ENCODE measurements at regions not wholly inside any gene's neighbourhood (a gene's known extent, or its start where the extent isn't known, plus 50 kb on each side); places are given as distances from the start of the nearest gene placed in this dataset.
"Not testable (repeated sequence)": the region's sequence is repeated elsewhere in the genome, so short reads cannot be mapped to it uniquely, and the experiment has no call there.

- DNase-seq, result peak; percentile 0
- H2BK120ac ChIP-seq (ENCODE audit: low read depth, low read length), result no peak overlapping the region
- no peaks in the 10 kb centered on the region for H3K27me3 ChIP-seq (ENCODE audit: control insufficient read depth, insufficient read depth, low read length)
- TF ChIP-seq MAZ (IDR thresholded peaks at IDR 0.05; ENCODE audit: borderline replicate concordance, low read depth, low read length), result no peak
- peak; percentile 35 for TF ChIP-seq MAFK (IDR thresholded peaks at IDR 0.05; ENCODE audit: low read depth, low read length)
- no peak for TF ChIP-seq CHD1 (IDR thresholded peaks at IDR 0.05; ENCODE audit: low read depth, low read length)
- no peak for TF ChIP-seq CTCF (conservative IDR thresholded peaks at IDR 0.05; ENCODE audit: low read depth, low read length)
- TF ChIP-seq RCOR1 (IDR thresholded peaks at IDR 0.05; ENCODE audit: insufficient replicate concordance, low read length), result no peak
- no peak overlapping the region for H3K18ac ChIP-seq (ENCODE audit: low read depth, low read length)
- H3K9ac ChIP-seq (ENCODE audit: low read depth, low read length), result no peak overlapping the region
- no peaks in the 10 kb centered on the region for H3K4me1 ChIP-seq (ENCODE audit: control insufficient read depth, insufficient read depth, low read length)
- CTCF ChIA-PET, result no interaction called here
- H3K36me3 ChIP-seq (ENCODE audit: control insufficient read depth, insufficient read depth, low read length), result no peaks in the 10 kb centered on the region
- H2AK9ac ChIP-seq (replicated peaks; ENCODE audit: low read depth, low read length, poor library complexity), result no peak overlapping the region
- no peaks in the 10 kb centered on the region for H3K79me1 ChIP-seq (ENCODE audit: low read depth in 1 of 2, low read length in 2 of 2)
- no peak overlapping the region for H2BK15ac ChIP-seq (ENCODE audit: low read depth, low read length)
- no peak overlapping the region for H3K27ac ChIP-seq (ENCODE audit: insufficient read depth, low read length)
- H3K23ac ChIP-seq (ENCODE audit: low read depth, low read length), result no peak overlapping the region
- H3K9me1 ChIP-seq (ENCODE audit: insufficient read depth, low read length), result no peaks in the 10 kb centered on the region
- no peak overlapping the region for H4K91ac ChIP-seq (ENCODE audit: insufficient read depth, low read depth, low read length)
- no peak overlapping the region for H2BK5ac ChIP-seq (ENCODE audit: low read depth, low read length, poor library complexity, severe bottlenecking)
- H2AFZ ChIP-seq (replicated peaks; ENCODE audit: low read length, poor library complexity), result no peak overlapping the region
- no peak overlapping the region for H3K4ac ChIP-seq (ENCODE audit: low read depth, low read length)
- WGBS, 2 experiments (ENCODE audit: extremely low coverage in 2 of 2, insufficient read length in 1 of 2), result no CpG with 5 or more reads among the region's 1 CpG
- no peak overlapping the region for H3K14ac ChIP-seq (replicated peaks; ENCODE audit: low read depth, low read length)
- no peak overlapping the region for H2BK20ac ChIP-seq (ENCODE audit: low read depth, low read length)
- H4K5ac ChIP-seq (ENCODE audit: low read depth, low read length), result no peak overlapping the region
- H4K20me1 ChIP-seq (ENCODE audit: insufficient read depth, low read length), result no peaks in the 10 kb centered on the region
- dilution Hi-C loops (cut with HindIII; ENCODE audit: low sequenced_read_pairs, unreplicated experiment) (no loop called here), intact Hi-C loops (cut with micrococcal nuclease) (no loop called here), in situ Hi-C loops (cut with MboI; ENCODE audit: low sequenced_read_pairs) (no loop called here)
- no peak overlapping the region for H3K4me3 ChIP-seq (ENCODE audit: insufficient read depth, low read depth, low read length)
- no peak overlapping the region for H2AK5ac ChIP-seq (ENCODE audit: low read depth, low read length)
- no TSS peak for BruUV-seq (replicated peaks)
- no peaks in the 10 kb centered on the region for H3K9me3 ChIP-seq (ENCODE audit: control insufficient read depth, insufficient read depth, low read length)
- POLR2A ChIA-PET (ENCODE audit: unreplicated experiment), result no interaction called here
- ATAC-seq (ENCODE audit: low read depth), result peak; percentile 46; the same call in 1 of the 2 replicates
- H3K56ac ChIP-seq (ENCODE audit: extremely low read depth, insufficient read depth, low read length), result no peak overlapping the region
- no peak overlapping the region for H3K4me2 ChIP-seq (ENCODE audit: low read depth, low read length)
- H4K8ac ChIP-seq (ENCODE audit: low read depth in 2 of 2, low read length in 2 of 2), result no peak overlapping the region
These were observed 180.7 kb upstream of the GK2 start for GRCh38 chr4:79588679-79589078.

- H3K23ac ChIP-seq (ENCODE audit: low read depth, low read length); BruUV-seq (replicated peaks); H3K9ac ChIP-seq (ENCODE audit: low read depth, low read length); H2BK120ac ChIP-seq (ENCODE audit: low read depth, low read length); H3K27ac ChIP-seq (ENCODE audit: insufficient read depth, low read length); H2AK5ac ChIP-seq (ENCODE audit: low read depth, low read length); dilution Hi-C loops (cut with HindIII; ENCODE audit: low sequenced_read_pairs, unreplicated experiment); in situ Hi-C loops (cut with MboI; ENCODE audit: low sequenced_read_pairs); H2BK15ac ChIP-seq (ENCODE audit: low read depth, low read length); H4K91ac ChIP-seq (ENCODE audit: insufficient read depth, low read depth, low read length); POLR2A ChIA-PET (ENCODE audit: unreplicated experiment); H3K36me3 ChIP-seq (ENCODE audit: control insufficient read depth, insufficient read depth, low read length); DNase-seq; H4K8ac ChIP-seq (ENCODE audit: low read depth in 2 of 2, low read length in 2 of 2); H4K5ac ChIP-seq (ENCODE audit: low read depth, low read length); intact Hi-C loops (cut with micrococcal nuclease); H2AK9ac ChIP-seq (replicated peaks; ENCODE audit: low read depth, low read length, poor library complexity); H3K4me1 ChIP-seq (ENCODE audit: control insufficient read depth, insufficient read depth, low read length); H2BK20ac ChIP-seq (ENCODE audit: low read depth, low read length); ATAC-seq (ENCODE audit: low read depth); H3K4me3 ChIP-seq (ENCODE audit: insufficient read depth, low read depth, low read length); H2AFZ ChIP-seq (replicated peaks; ENCODE audit: low read length, poor library complexity); H3K27me3 ChIP-seq (ENCODE audit: control insufficient read depth, insufficient read depth, low read length); H3K18ac ChIP-seq (ENCODE audit: low read depth, low read length); H3K4ac ChIP-seq (ENCODE audit: low read depth, low read length); H3K9me3 ChIP-seq (ENCODE audit: control insufficient read depth, insufficient read depth, low read length); H2BK5ac ChIP-seq (ENCODE audit: low read depth, low read length, poor library complexity, severe bottlenecking); H3K56ac ChIP-seq (ENCODE audit: extremely low read depth, insufficient read depth, low read length); H3K14ac ChIP-seq (replicated peaks; ENCODE audit: low read depth, low read length); H4K20me1 ChIP-seq (ENCODE audit: insufficient read depth, low read length); H3K9me1 ChIP-seq (ENCODE audit: insufficient read depth, low read length); H3K4me2 ChIP-seq (ENCODE audit: low read depth, low read length); H3K79me1 ChIP-seq (ENCODE audit: low read depth in 1 of 2, low read length in 2 of 2); CTCF ChIA-PET: not testable (repeated sequence)
- WGBS, 2 experiments (ENCODE audit: extremely low coverage in 2 of 2, insufficient read length in 1 of 2), result no CpG with 5 or more reads among the region's 2 CpGs
These were observed 179.2 kb upstream of the GK2 start for GRCh38 chr4:79587207-79587606.

All from IMR-90 (cell line).